Smooth muscle cell (in vitro differentiated cells): ENCODE measurements at regions not wholly inside any gene's neighbourhood (a gene's known extent, or its start where the extent isn't known, plus 50 kb on each side); places are given as distances from the start of the nearest gene placed in this dataset.
"Not testable (repeated sequence)": the region's sequence is repeated elsewhere in the genome, so short reads cannot be mapped to it uniquely, and the experiment has no call there.

ENCODE experiments used
- DNase-seq: peaks from one replicate; lab custom pipeline; 2025; ENCODE audit not compliant: unreplicated experiment; lab: John Stamatoyannopoulos, UW
- H2AFZ ChIP-seq: fragments of 200-600 bp; sonication (generic); 2 replicates; pipeline ENCODE4 v1.6.0; 2016; ENCODE audit warnings: antibody characterized with exemption, low read depth, mild to moderate bottlenecking
- H3F3A ChIP-seq: fragments of 200-600 bp; sonication (generic); 2 replicates; pipeline ENCODE4 v1.6.0; 2017; ENCODE audit warnings: antibody characterized with exemption, low read depth
- H3K27ac ChIP-seq: fragments of 200-600 bp; sonication (generic); 2 replicates; pipeline ENCODE4 v1.5.1; 2016; ENCODE audit warnings: low read depth, mild to moderate bottlenecking
- H3K27me3 ChIP-seq: fragments of 200-600 bp; sonication (generic); 2 replicates; pipeline ENCODE4 v1.6.1; 2016; ENCODE audit warnings: low read depth, mild to moderate bottlenecking
- H3K36me3 ChIP-seq: fragments of 200-600 bp; sonication (generic); 2 replicates; pipeline ENCODE4 v1.5.1; 2016; ENCODE audit warnings: low read depth
- H3K4me1 ChIP-seq: fragments of 200-600 bp; sonication (generic); 2 replicates; pipeline ENCODE4 v1.5.1; 2016; ENCODE audit warnings: low read depth
- H3K4me2 ChIP-seq: fragments of 200-600 bp; sonication (generic); 2 replicates; pipeline ENCODE4 v1.6.0; 2016; ENCODE audit warnings: mild to moderate bottlenecking
- H3K4me3 ChIP-seq: fragments of 200-600 bp; sonication (generic); 2 replicates; pipeline ENCODE4 v1.5.1; 2016; ENCODE audit warnings: mild to moderate bottlenecking
- H3K79me2 ChIP-seq: fragments of 200-600 bp; sonication (generic); 2 replicates; pipeline ENCODE4 v1.6.0; 2016; ENCODE audit warnings: low read depth, mild to moderate bottlenecking
- H3K9ac ChIP-seq: fragments of 200-600 bp; sonication (generic); 2 replicates; pipeline ENCODE4 v1.6.0; 2016; ENCODE audit warnings: low read depth
- H3K9me3 ChIP-seq: fragments of 200-600 bp; sonication (generic); replicated peaks from 2 replicates; pipeline ENCODE4 v1.5.1; 2016; ENCODE audit warnings: low read depth
- H4K20me1 ChIP-seq: fragments of 200-600 bp; sonication (generic); 2 replicates; pipeline ENCODE4 v1.6.0; 2016; ENCODE audit warnings: low read depth
- WGBS: methylation state at CpG from one replicate; pipeline ENCODE4 v1.1.7; 2016; ENCODE audit warnings: low lambda C conversion rate; 5-methylcytosine and 5-hydroxymethylcytosine counted together
- TF ChIP-seq, protein P1 (sequence below): fragments of 200-600 bp; sonication (generic); IDR thresholded peaks from 2 replicates; pipeline ENCODE4 v1.5.1; 2017; ENCODE audit warnings: borderline replicate concordance, mild to moderate bottlenecking, antibody characterized with exemption; ENCODE audit not compliant: insufficient read depth, poor library complexity, severe bottlenecking

DNA sequence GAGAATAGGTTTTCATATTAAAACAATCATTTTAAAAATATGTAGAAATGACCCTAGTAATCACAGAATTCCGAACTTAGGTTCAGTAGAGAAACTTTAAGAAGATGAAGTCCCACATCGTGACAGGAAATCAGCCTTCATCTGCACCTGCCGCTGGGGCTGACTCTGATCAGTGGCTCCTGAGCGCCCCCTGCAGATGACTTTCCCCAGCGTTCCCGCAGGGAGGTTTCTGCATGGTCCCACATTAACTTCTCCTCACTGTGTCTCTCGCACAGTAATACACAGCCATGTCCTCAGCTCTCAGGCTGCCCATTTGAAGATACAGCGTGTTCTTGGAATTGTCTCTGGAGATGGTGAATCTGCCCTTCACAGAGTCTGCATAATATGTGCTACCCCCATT is 1131.1 kb downstream of the TMEM121 start:
- H3K9ac ChIP-seq, result no peak overlapping the region
- 77% methylated on average over 8 of the region's 8 CpGs for WGBS
- TF ChIP-seq, protein P1, sequence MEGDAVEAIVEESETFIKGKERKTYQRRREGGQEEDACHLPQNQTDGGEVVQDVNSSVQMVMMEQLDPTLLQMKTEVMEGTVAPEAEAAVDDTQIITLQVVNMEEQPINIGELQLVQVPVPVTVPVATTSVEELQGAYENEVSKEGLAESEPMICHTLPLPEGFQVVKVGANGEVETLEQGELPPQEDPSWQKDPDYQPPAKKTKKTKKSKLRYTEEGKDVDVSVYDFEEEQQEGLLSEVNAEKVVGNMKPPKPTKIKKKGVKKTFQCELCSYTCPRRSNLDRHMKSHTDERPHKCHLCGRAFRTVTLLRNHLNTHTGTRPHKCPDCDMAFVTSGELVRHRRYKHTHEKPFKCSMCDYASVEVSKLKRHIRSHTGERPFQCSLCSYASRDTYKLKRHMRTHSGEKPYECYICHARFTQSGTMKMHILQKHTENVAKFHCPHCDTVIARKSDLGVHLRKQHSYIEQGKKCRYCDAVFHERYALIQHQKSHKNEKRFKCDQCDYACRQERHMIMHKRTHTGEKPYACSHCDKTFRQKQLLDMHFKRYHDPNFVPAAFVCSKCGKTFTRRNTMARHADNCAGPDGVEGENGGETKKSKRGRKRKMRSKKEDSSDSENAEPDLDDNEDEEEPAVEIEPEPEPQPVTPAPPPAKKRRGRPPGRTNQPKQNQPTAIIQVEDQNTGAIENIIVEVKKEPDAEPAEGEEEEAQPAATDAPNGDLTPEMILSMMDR, result no peak
- H3K79me2 ChIP-seq, result no peaks in the 10 kb centered on the region
- DNase-seq, result no peak
- H2AFZ ChIP-seq, result no peak overlapping the region
- no peak overlapping the region for H3K27ac ChIP-seq
- H3K4me1 ChIP-seq, result no peaks in the 10 kb centered on the region
- peaks cover 4% of the 10 kb centered on the region for H3K9me3 ChIP-seq
- no peak overlapping the region for H3K4me2 ChIP-seq
- no peaks in the 10 kb centered on the region for H3K36me3 ChIP-seq
- no peak overlapping the region for H3K4me3 ChIP-seq
- no peaks in the 10 kb centered on the region for H4K20me1 ChIP-seq
- no peaks in the 10 kb centered on the region for H3K27me3 ChIP-seq
- H3F3A ChIP-seq, result no peaks in the 10 kb centered on the region

DNA sequence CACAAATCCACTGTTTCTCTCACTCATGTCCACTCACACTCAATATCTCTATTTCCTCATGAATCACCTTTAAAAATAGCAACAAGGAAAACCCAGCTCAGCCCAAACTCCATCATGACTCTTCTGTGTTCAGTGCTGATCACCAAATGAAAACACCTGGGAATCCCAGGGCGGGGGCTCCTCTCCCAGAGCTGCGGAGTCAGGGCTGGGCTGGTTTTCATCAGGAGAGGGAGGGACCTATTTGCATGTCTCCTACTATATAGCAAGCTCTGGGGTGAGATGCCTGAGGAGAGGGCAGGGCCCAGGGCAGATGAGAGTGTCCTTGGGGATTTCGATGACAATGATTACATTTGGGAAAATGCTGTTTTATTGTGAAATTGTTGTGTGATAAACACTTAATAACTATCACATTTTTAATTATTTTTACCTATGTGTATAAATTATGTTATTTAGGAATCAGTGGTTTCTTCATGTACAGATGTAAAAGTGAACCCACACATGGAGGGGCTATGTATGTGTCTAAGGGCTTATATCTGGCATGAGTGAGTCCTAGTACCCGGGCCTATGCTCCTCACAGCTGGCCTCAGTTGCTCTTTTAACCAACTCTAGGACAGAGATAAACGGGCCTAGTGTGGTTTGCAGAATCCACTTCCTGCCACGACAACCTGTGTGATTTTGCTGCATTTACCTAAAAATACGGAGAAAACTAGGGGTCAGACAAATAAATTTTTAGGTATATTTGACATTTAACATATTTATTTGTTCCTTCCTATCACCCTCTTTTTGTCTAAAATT is 1131.9 kb downstream of the TMEM121 start:
- H3K4me1 ChIP-seq, H3K27ac ChIP-seq, H3K36me3 ChIP-seq, H3K4me3 ChIP-seq, H3K9ac ChIP-seq, H3K4me2 ChIP-seq, H2AFZ ChIP-seq, H4K20me1 ChIP-seq, DNase-seq, H3F3A ChIP-seq, H3K79me2 ChIP-seq, H3K27me3 ChIP-seq, H3K9me3 ChIP-seq: not testable (repeated sequence)
- WGBS, result 61% methylated on average over 7 of the region's 7 CpGs

DNA sequence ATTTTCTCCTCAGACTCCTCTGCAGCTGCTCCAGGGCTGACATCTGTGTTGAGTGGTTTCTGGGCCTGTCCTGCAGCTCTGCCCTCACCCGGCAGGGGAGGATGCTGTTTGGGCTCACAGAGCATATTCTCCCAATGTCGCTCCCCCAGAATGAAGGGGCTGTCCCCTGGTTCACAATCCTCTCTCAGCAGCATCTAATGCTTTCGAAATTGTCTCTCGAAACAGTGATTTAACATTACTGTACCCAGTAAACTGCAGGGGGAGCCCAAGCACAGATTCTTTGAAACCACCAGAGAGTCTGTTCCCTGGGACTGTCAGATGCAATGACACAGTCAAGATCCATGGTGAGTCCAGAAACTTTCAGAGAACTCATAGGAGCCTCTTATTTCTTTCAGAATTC is 1135.2 kb downstream of the TMEM121 start:
- H3K27ac ChIP-seq, H3K4me1 ChIP-seq, DNase-seq, H2AFZ ChIP-seq, H3K4me2 ChIP-seq, H3K36me3 ChIP-seq, H3K9me3 ChIP-seq, H3K79me2 ChIP-seq, H3K27me3 ChIP-seq, H3K4me3 ChIP-seq, H3K9ac ChIP-seq, H3F3A ChIP-seq, H4K20me1 ChIP-seq: not testable (repeated sequence)
- WGBS, result 69% methylated on average over 4 of the region's 4 CpGs

DNA sequence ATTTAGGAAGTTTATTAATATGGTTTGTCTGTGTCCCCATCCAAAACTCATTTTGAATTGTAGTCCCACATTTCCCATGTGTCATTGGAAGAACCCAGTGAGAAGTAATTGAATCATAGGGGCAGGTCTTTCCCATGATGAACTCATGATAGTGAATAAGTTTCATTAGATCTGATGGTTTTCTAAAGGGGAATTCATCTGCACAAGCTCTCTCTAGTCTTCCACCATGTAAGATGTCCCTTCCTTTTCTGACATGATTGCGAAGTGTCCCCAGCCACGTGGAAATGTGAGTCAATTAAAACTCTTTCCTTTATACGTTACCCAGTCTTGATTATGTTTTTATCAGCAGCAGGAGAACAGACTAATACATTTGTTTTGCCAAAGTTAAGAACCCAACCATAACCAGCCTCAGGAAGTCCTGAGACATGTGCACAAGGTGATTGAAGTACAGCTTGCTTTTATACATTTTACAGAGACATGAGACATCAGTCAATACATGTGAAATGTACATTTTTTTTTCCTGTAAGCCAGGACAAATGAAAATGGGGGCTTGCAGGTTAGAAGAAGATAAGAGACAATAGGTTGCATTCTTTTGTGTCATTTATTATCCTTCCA is 1136.7 kb downstream of the TMEM121 start:
- no peak overlapping the region for H3K4me2 ChIP-seq
- H2AFZ ChIP-seq, result no peak overlapping the region
- H3K9me3 ChIP-seq, result peaks cover 4% of the 10 kb centered on the region
- 73% methylated on average over 3 of the region's 3 CpGs for WGBS
- no peak for DNase-seq
- no peak overlapping the region for H3K9ac ChIP-seq
- no peaks in the 10 kb centered on the region for H3K79me2 ChIP-seq
- H3K4me3 ChIP-seq, result no peak overlapping the region
- H3K27ac ChIP-seq, result no peak overlapping the region
- no peaks in the 10 kb centered on the region for H3K4me1 ChIP-seq
- no peaks in the 10 kb centered on the region for H3K36me3 ChIP-seq
- H3K27me3 ChIP-seq, result no peaks in the 10 kb centered on the region
- H3F3A ChIP-seq, result no peaks in the 10 kb centered on the region
- TF ChIP-seq, protein P1, result no peak
- H4K20me1 ChIP-seq, result no peaks in the 10 kb centered on the region
